ENCODE measurements at regions not wholly inside any gene's neighbourhood (a gene's known extent, or its start where the extent isn't known, plus 50 kb on each side); places are given as distances from the start of the nearest gene placed in this dataset.

- peaks cover 29% of the 10 kb centered on the region for H3K4me1 Mint-ChIP-seq
- peaks cover 5% of the 10 kb centered on the region for H3K9me3 Mint-ChIP-seq
- H3K27me3 Mint-ChIP-seq (ENCODE audit: low read depth): no peaks in the 10 kb centered on the region
- TF ChIP-seq, protein P1, sequence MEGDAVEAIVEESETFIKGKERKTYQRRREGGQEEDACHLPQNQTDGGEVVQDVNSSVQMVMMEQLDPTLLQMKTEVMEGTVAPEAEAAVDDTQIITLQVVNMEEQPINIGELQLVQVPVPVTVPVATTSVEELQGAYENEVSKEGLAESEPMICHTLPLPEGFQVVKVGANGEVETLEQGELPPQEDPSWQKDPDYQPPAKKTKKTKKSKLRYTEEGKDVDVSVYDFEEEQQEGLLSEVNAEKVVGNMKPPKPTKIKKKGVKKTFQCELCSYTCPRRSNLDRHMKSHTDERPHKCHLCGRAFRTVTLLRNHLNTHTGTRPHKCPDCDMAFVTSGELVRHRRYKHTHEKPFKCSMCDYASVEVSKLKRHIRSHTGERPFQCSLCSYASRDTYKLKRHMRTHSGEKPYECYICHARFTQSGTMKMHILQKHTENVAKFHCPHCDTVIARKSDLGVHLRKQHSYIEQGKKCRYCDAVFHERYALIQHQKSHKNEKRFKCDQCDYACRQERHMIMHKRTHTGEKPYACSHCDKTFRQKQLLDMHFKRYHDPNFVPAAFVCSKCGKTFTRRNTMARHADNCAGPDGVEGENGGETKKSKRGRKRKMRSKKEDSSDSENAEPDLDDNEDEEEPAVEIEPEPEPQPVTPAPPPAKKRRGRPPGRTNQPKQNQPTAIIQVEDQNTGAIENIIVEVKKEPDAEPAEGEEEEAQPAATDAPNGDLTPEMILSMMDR (conservative IDR thresholded peaks at IDR 0.05): no peak
- H3K27ac Mint-ChIP-seq (ENCODE audit: unreplicated experiment): peak overlapping the region; percentile 69
- no peak for DNase-seq (ENCODE audit: low read depth, low spot score)
- no peak overlapping the region for H3K4me3 Mint-ChIP-seq
- no peaks in the 10 kb centered on the region for H3K36me3 Mint-ChIP-seq (ENCODE audit: low read depth)
Measured at GRCh38 chr3:40878464-40878905, 320.8 kb upstream of the CTNNB1 start.

- Mint-ChIP-seq H3K27ac (ENCODE audit: unreplicated experiment) (no peak overlapping the region), H3K4me1 (no peaks in the 10 kb centered on the region), H3K36me3 (ENCODE audit: low read depth) (no peaks in the 10 kb centered on the region), H3K4me3 (no peak overlapping the region), H3K9me3 (peaks cover 2% of the 10 kb centered on the region), H3K27me3 (ENCODE audit: low read depth) (no peaks in the 10 kb centered on the region)
- TF ChIP-seq, protein P1 (conservative IDR thresholded peaks at IDR 0.05): no peak
- DNase-seq (ENCODE audit: low read depth, low spot score): no peak
Measured at GRCh38 chr3:40885430-40885829, 313.9 kb upstream of the CTNNB1 start.

GRCh38 chr3:40886660-40887425 lies 312.5 kb upstream of the CTNNB1 start:
- DNase-seq (ENCODE audit: low read depth, low spot score): no peak
- Mint-ChIP-seq H3K9me3 (no peaks in the 10 kb centered on the region), H3K4me1 (no peaks in the 10 kb centered on the region), H3K36me3 (ENCODE audit: low read depth) (no peaks in the 10 kb centered on the region), H3K27ac (ENCODE audit: unreplicated experiment) (no peak overlapping the region), H3K4me3 (no peak overlapping the region), H3K27me3 (ENCODE audit: low read depth) (no peaks in the 10 kb centered on the region)
- TF ChIP-seq, protein P1 (conservative IDR thresholded peaks at IDR 0.05): no peak

GRCh38 chr3:40891186-40891585 lies 308.1 kb upstream of the CTNNB1 start:
- TF ChIP-seq, protein P1 (conservative IDR thresholded peaks at IDR 0.05): no peak
- H3K27ac Mint-ChIP-seq (ENCODE audit: unreplicated experiment): no peak overlapping the region
- H3K27me3 Mint-ChIP-seq (ENCODE audit: low read depth): no peaks in the 10 kb centered on the region
- H3K4me3 Mint-ChIP-seq: no peak overlapping the region
- no peak for DNase-seq (ENCODE audit: low read depth, low spot score)
- H3K36me3 Mint-ChIP-seq (ENCODE audit: low read depth): no peaks in the 10 kb centered on the region
- no peaks in the 10 kb centered on the region for H3K4me1 Mint-ChIP-seq
- H3K9me3 Mint-ChIP-seq: no peaks in the 10 kb centered on the region

- TF ChIP-seq, protein P1 (conservative IDR thresholded peaks at IDR 0.05): no peak
- DNase-seq (ENCODE audit: low read depth, low spot score): no peak
- Mint-ChIP-seq H3K9me3 (no peaks in the 10 kb centered on the region), H3K27ac (ENCODE audit: unreplicated experiment) (no peak overlapping the region), H3K36me3 (ENCODE audit: low read depth) (no peaks in the 10 kb centered on the region), H3K27me3 (ENCODE audit: low read depth) (no peaks in the 10 kb centered on the region), H3K4me3 (no peak overlapping the region), H3K4me1 (no peaks in the 10 kb centered on the region)
Measured at GRCh38 chr3:40895109-40895508, 304.2 kb upstream of the CTNNB1 start.

All from neural crest cell (in vitro differentiated cells).